ENCODE measurements at regions not wholly inside any gene's neighbourhood (a gene's known extent, or its start where the extent isn't known, plus 50 kb on each side); places are given as distances from the start of the nearest gene placed in this dataset.
"Not testable (repeated sequence)": the region's sequence is repeated elsewhere in the genome, so short reads cannot be mapped to it uniquely, and the experiment has no call there.

DNA sequence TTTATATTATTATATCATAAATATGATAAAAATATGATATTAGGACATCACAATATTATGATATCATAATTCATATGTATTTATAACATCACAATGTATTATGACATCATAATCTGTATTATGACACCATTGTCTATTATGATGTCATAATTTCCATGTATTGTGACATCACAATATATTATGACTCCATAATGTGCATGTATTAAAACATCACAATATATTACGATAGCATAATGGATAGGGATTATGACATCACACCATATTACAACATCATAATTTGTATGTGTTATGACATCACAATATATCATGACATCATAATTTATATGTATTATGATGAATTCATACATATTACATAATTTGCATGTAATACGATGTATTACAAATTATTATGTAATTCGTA lies 1755.9 kb downstream of the TP53TG3F start (continued):
- peak; percentile 33; the same call in 1 of the 2 replicates for TF ChIP-seq ATF7 (IDR thresholded peaks at IDR 0.05)
- no peak for TF ChIP-seq ZNF696 (CRISPR knock-in tag; conservative IDR thresholded peaks at IDR 0.05)
- TF ChIP-seq RBFOX2 (IDR thresholded peaks at IDR 0.05; ENCODE audit: low read depth, low read length) = no peak

DNA sequence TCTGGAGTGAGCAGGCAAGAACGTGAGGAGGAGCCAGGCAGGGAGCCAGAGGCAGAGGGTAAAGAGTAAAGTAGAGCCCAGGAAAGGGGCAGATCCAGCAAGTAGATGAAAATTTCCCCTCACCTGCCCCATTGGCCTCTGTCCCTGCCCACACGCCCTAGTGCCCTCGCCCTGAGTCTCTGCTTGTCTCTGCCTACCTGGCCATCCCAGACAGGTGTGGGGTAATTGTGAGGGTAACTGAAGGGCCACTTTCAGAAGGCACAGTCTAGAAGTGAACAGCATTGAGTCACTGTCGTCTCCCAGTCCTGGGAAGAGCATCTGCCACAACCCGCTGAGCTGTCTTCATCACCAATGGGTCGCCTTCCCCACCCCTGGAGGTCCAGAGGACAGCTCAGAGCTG lies 1756.8 kb downstream of the TP53TG3F start:
- H3K27me3 ChIP-seq (ENCODE audit: control insufficient read depth in 2 of 2, insufficient read depth in 2 of 2, low read length in 2 of 2); H3K4me3 ChIP-seq; H3K9ac ChIP-seq (ENCODE audit: insufficient read depth in 1 of 2, low read depth in 2 of 2, low read length in 2 of 2); H4K20me1 ChIP-seq (replicated peaks; ENCODE audit: control insufficient read depth, insufficient read depth, low read length); CTCF ChIA-PET (ENCODE audit: low intra/inter-chr PET ratio); intact Hi-C loops (cut with micrococcal nuclease); DNase-seq (ENCODE audit: extremely low read depth in 1 of 4, low spot score in 3 of 4); H3K9me1 ChIP-seq (ENCODE audit: control insufficient read depth, insufficient read depth, low read length); H2AFZ ChIP-seq (ENCODE audit: low read depth, low read length); H3K27ac ChIP-seq (ENCODE audit: extremely low read depth, low read depth, low read length); H3K79me2 ChIP-seq (ENCODE audit: control insufficient read depth, insufficient read depth, low read length); H3K4me2 ChIP-seq (ENCODE audit: insufficient read depth, low read length); H3K9me3 ChIP-seq (replicated peaks; ENCODE audit: control insufficient read depth, insufficient read depth, low read depth, low read length); ATAC-seq; BruUV-seq (replicated peaks); in situ Hi-C loops (cut with MboI); FAIRE-seq; H3K36me3 ChIP-seq (ENCODE audit: control insufficient read depth, insufficient read depth, low read length); H3K4me1 ChIP-seq (replicated peaks in 1 of 2; ENCODE audit: control insufficient read depth in 2 of 2, insufficient read depth in 2 of 2, low read length in 2 of 2); POLR2A ChIA-PET: not testable (repeated sequence)
- WGBS (ENCODE audit: insufficient coverage, low coverage, missing lambda C conversion rate) = 0% methylated on average over 6 of the region's 6 CpGs

DNA sequence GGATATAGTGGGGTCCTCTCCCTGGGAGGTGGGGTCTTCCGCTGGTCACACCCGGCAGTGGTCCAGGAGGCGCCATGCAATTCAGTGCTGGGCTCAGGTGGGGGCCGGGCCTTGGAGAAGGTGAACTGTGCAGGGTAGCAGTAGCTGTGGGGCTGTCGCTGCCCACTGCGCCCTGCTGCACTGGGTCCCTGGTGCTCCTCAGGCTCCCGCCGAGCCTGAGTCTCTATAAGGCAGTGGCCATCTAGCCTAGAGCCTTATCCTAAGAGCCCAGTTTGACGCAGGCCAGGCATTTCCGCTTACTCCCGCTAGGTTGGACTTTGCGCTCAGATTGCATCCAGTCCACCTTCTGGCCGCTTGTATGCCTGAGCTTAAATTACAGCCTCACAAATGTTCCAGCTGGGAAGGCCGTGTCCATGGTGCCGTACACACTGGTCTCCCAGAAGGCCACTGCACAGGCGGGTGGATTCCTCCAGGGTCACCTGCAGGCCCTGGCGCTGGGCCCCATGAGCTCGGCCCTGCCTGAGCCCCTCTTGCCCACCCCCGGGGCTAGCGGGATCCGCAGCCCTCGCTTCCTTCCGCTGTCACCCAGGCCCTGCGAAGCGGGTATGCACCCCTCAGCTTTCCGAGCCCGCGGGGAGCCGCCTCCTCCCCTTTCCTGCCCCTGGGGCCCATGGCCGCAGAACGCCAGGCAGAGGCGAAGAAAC lies 1762.2 kb downstream of the TP53TG3F start:
- Histone ChIP-seq H3K4me1 (replicated peaks in 1 of 2; ENCODE audit: control insufficient read depth in 2 of 2, insufficient read depth in 2 of 2, low read length in 2 of 2) (no peaks in the 10 kb centered on the region), H3K27me3 (ENCODE audit: control insufficient read depth in 2 of 2, insufficient read depth in 2 of 2, low read length in 2 of 2) (no peaks in the 10 kb centered on the region), H3K79me2 (ENCODE audit: control insufficient read depth, insufficient read depth, low read length) (no peaks in the 10 kb centered on the region), H3K4me3 (no peak overlapping the region), H4K20me1 (replicated peaks; ENCODE audit: control insufficient read depth, insufficient read depth, low read length) (no peaks in the 10 kb centered on the region), H3K9me1 (ENCODE audit: control insufficient read depth, insufficient read depth, low read length) (no peaks in the 10 kb centered on the region), H2AFZ (ENCODE audit: low read depth, low read length) (no peak overlapping the region), H3K36me3 (ENCODE audit: control insufficient read depth, insufficient read depth, low read length) (no peaks in the 10 kb centered on the region), H3K9ac (ENCODE audit: insufficient read depth in 1 of 2, low read depth in 2 of 2, low read length in 2 of 2) (no peak overlapping the region), H3K27ac (ENCODE audit: extremely low read depth, low read depth, low read length) (no peak overlapping the region), H3K4me2 (ENCODE audit: insufficient read depth, low read length) (no peak overlapping the region), H3K9me3 (replicated peaks; ENCODE audit: control insufficient read depth, insufficient read depth, low read depth, low read length) (no peaks in the 10 kb centered on the region)
- ATAC-seq (no peak), FAIRE-seq (no peak), DNase-seq (ENCODE audit: extremely low read depth in 1 of 4, low spot score in 3 of 4) (no peak)
- no TSS peak for BruUV-seq (replicated peaks)
- under 1% methylated on average over 17 of the region's 32 CpGs for WGBS (ENCODE audit: insufficient coverage, low coverage, missing lambda C conversion rate)
- TF ChIP-seq FOXA3 (CRISPR knock-in tag; conservative IDR thresholded peaks at IDR 0.05 in 1 of 2, IDR thresholded peaks at IDR 0.05 in 1 of 2) (no peak), FIP1L1 (IDR thresholded peaks at IDR 0.05; ENCODE audit: low read depth, low read length, poor library complexity, severe bottlenecking) (no peak), ASH1L (IDR thresholded peaks at IDR 0.05; ENCODE audit: borderline replicate concordance, low read depth, partially characterized antibody) (no peak), GATAD2A (IDR thresholded peaks at IDR 0.05) (no peak)
- POLR2A ChIA-PET = no interaction called here
- in situ Hi-C loops (cut with MboI) = no loop called here
- CTCF ChIA-PET (ENCODE audit: low intra/inter-chr PET ratio) = no interaction called here
- intact Hi-C loops (cut with micrococcal nuclease) = no loop called here

Data from K562 (cell line).